Mesothelial cell of epicardium (in vitro differentiated cells): ENCODE measurements at regions not wholly inside any gene's neighbourhood (a gene's known extent, or its start where the extent isn't known, plus 50 kb on each side); places are given as distances from the start of the nearest gene placed in this dataset.

Experiments
- DNase-seq, 2 experiments: peaks; one replicate each; pipeline ENCODE4 v3.0.0; 2021; ENCODE audit warnings: low spot score in 2 of 2; ENCODE audit not compliant: unreplicated experiment in 2 of 2
- H3K27ac Mint-ChIP-seq: 2 replicates; pipeline ENCODE4 v1.8.0; 2021; ENCODE audit warnings: mixed read lengths
- H3K27me3 Mint-ChIP-seq: 2 replicates; pipeline ENCODE4 v1.8.0; 2021; ENCODE audit warnings: low read depth, mixed read lengths
- H3K36me3 Mint-ChIP-seq: 2 replicates; pipeline ENCODE4 v1.8.0; 2021; ENCODE audit warnings: mixed read lengths
- H3K4me1 Mint-ChIP-seq: 2 replicates; pipeline ENCODE4 v1.8.0; 2021; ENCODE audit warnings: mixed read lengths
- H3K4me3 Mint-ChIP-seq: 2 replicates; pipeline ENCODE4 v1.8.0; 2021; ENCODE audit warnings: mild to moderate bottlenecking, moderate library complexity, mixed read lengths
- H3K9me3 Mint-ChIP-seq: 2 replicates; pipeline ENCODE4 v1.8.0; 2021; ENCODE audit warnings: mixed read lengths
- CTCF ChIP-seq: fragments of 200-600 bp; sonication (generic); IDR thresholded peaks from one replicate; pipeline ENCODE4 v1.5.0; 2021; ENCODE audit warnings: antibody characterized with exemption; ENCODE audit not compliant: unreplicated experiment

GRCh38 chr15:29933042-29933803, 111.0 kb upstream of the TJP1 start:
- TF ChIP-seq CTCF: no peak
- H3K27ac Mint-ChIP-seq: no peak overlapping the region
- H3K4me1 Mint-ChIP-seq: peaks cover 7% of the 10 kb centered on the region
- peaks cover 7% of the 10 kb centered on the region for H3K9me3 Mint-ChIP-seq
- no peak for DNase-seq
- no peaks in the 10 kb centered on the region for H3K27me3 Mint-ChIP-seq
- no peak overlapping the region for H3K4me3 Mint-ChIP-seq
- peaks cover 2% of the 10 kb centered on the region for H3K36me3 Mint-ChIP-seq

DNA sequence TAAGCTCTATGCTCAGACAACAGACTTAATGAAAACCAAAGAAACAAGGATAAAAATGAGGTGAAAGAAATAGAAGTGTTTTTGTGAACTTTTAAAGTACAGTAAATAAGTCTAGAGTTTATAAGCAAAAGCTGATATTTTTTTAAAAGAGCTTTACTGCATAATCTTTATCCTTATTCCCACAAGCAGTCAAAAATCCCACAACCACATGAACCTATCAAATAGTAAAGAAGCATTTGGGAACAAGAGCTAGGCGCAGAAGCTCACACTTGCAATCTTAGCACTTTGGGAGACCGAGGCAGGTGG, 103.8 kb upstream of the TJP1 start:
- no peaks in the 10 kb centered on the region for H3K27me3 Mint-ChIP-seq
- H3K27ac Mint-ChIP-seq: peak overlapping the region; percentile 97
- no peak overlapping the region for H3K4me3 Mint-ChIP-seq
- H3K4me1 Mint-ChIP-seq: peaks cover 45% of the 10 kb centered on the region
- no peak for DNase-seq
- peaks cover 6% of the 10 kb centered on the region for H3K9me3 Mint-ChIP-seq
- peaks cover 2% of the 10 kb centered on the region for H3K36me3 Mint-ChIP-seq
- no peak for TF ChIP-seq CTCF

DNA sequence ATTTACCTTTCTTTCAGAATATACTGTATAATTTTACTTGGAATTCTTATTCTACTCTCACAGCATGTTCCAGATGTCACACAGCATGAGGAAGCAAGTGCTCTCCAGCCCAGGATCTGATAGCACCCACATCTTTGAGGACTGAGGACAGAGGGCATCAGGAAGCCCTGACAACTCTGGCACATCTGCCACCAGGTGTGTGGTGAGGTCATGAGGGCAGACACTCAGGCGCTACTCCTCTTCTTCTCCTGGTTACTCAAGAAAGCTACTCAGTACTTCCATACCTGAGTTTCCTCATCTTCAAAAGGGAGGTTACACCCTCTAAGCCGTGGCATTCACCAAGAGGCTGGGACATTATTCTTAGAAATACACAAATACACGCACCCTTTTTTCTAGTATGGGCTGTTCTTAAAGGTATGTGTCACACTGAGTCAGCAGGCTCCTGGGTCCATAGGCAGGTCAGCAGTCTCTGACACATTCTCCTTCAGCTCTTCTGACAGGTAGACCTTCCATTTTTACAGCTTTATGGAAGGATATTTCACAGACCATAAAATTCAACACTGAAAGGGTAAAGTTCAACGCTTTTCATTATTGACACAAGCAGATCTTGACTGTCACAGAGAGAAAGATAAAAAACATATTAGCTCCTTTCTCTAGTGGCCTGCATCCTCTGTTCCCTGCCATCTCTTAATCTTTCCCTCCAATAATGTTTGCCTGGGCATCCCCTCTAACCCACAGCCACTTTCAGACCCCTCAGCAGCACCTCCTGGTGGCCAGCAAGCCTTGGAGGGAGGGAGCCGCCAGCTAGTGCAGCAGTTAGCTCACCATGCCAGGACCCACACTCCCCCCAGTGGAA, 103.2 kb upstream of the TJP1 start:
- no peaks in the 10 kb centered on the region for H3K27me3 Mint-ChIP-seq
- H3K36me3 Mint-ChIP-seq: peaks cover 1% of the 10 kb centered on the region
- H3K4me1 Mint-ChIP-seq: peaks cover 51% of the 10 kb centered on the region
- H3K4me3 Mint-ChIP-seq: no peak overlapping the region
- DNase-seq: peak; percentile 43 to 75
- peak overlapping the region; percentile 97 for H3K27ac Mint-ChIP-seq
- H3K9me3 Mint-ChIP-seq: peaks cover 2% of the 10 kb centered on the region
- peak; percentile 38 for TF ChIP-seq CTCF

DNA sequence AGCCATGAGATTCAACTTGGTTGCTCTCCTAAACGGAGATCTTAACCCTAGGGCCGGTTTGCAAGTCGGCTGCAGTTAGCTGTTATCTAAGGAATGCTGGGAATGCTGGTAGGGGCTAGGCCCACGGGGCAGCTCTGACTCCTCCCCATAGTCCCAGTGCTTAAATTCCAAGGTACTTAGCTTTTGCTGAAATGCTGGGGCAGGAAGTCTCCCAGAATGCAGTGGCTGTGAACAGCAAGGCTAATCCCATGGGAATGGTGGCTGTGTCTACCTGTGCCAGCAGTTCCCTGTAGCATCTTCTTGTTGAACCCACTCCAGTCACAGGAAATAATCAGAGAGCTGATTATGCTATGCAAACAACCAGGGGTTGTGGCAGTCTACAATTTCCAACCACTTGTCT, 102.5 kb upstream of the TJP1 start:
- Mint-ChIP-seq H3K4me3 (no peak overlapping the region), H3K27me3 (no peaks in the 10 kb centered on the region), H3K4me1 (peaks cover 55% of the 10 kb centered on the region), H3K36me3 (no peaks in the 10 kb centered on the region), H3K9me3 (no peaks in the 10 kb centered on the region), H3K27ac (peak overlapping the region; percentile 97)
- no peak for TF ChIP-seq CTCF
- DNase-seq: peak in 1 of 2 experiments; percentile 65

- H3K4me3 Mint-ChIP-seq: no peak overlapping the region
- no peaks in the 10 kb centered on the region for H3K9me3 Mint-ChIP-seq
- TF ChIP-seq CTCF: no peak
- H3K27me3 Mint-ChIP-seq: no peaks in the 10 kb centered on the region
- H3K4me1 Mint-ChIP-seq: peaks cover 74% of the 10 kb centered on the region
- peak overlapping the region; percentile 78 for H3K27ac Mint-ChIP-seq
- no peaks in the 10 kb centered on the region for H3K36me3 Mint-ChIP-seq
- no peak for DNase-seq
Observed at GRCh38 chr15:29922191-29922590, 99.9 kb upstream of the TJP1 start.
